ENCODE measurements at regions not wholly inside any gene's neighbourhood (a gene's known extent, or its start where the extent isn't known, plus 50 kb on each side); places are given as distances from the start of the nearest gene placed in this dataset.

DNA sequence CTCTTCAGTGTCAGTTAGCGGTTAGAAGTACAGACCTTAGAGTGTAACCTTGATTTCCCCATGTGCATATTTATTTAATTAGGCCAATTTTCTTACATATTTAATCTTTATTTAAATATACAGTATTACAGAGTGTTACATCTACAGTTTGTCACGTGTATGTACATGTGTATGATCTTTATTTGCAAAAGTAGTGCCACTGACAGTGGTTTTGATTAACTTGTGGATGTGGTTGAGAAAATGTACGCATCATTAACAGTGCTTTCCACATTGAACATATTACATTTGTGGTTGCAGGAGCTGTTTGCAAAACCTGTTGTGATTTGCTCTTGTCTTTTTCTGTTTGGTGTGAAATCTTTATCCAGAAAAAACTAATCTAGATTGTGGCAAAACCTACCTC is 535.5 kb downstream of the FLRT2 start:
- TF ChIP-seq CTCF (CRISPR knock-in tag; IDR thresholded peaks at IDR 0.05) (no peak), SMC3 (IDR thresholded peaks at IDR 0.05; ENCODE audit: low read length) (no peak), RBM39 (IDR thresholded peaks at IDR 0.05; ENCODE audit: low read depth, low read length, poor library complexity, severe bottlenecking) (no peak), KDM2A (CRISPR knock-in tag; IDR thresholded peaks at IDR 0.05; ENCODE audit: borderline replicate concordance, low read depth) (no peak), SP1 (IDR thresholded peaks at IDR 0.05) (no peak), SP1 (CRISPR knock-in tag; IDR thresholded peaks at IDR 0.05) (no peak)
